Astrocyte (in vitro differentiated cells and primary cell): ENCODE measurements at regions not wholly inside any gene's neighbourhood (a gene's known extent, or its start where the extent isn't known, plus 50 kb on each side); places are given as distances from the start of the nearest gene placed in this dataset.

ENCODE experiments used
- EZH2 ChIP-seq: IDR thresholded peaks from 2 replicates; pipeline ENCODE4 v1.6.1; 2012; ENCODE audit warnings: mild to moderate bottlenecking, low read length, inconsistent platforms; ENCODE audit not compliant: insufficient read depth
- TF ChIP-seq, protein P1 (sequence below): IDR thresholded peaks from 2 replicates; pipeline ENCODE4 v1.5.1; 2011; ENCODE audit warnings: low read depth, mild to moderate bottlenecking, inconsistent platforms, low read length, moderate library complexity; ENCODE audit not compliant: insufficient read depth

DNA sequence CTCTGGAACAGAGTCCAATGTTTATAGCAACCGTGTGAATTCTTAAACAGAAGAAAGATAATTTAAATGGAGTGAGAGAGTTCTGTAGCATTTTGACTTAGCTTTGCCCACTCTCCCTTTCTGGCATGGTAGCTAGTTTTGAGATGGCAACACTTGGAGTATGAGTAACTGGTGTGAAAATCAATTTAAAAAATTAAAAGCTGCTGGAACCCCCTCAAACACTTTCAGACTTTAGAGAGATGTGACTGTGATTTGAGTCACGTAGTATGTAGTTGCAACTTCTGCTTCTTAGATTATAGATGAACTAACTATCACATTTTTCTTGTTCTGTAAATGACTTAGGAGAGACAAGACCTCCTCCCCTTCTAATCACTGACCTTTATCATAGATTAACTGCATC is 2309.5 kb upstream of the C9orf72 start:
- TF ChIP-seq, protein P1, sequence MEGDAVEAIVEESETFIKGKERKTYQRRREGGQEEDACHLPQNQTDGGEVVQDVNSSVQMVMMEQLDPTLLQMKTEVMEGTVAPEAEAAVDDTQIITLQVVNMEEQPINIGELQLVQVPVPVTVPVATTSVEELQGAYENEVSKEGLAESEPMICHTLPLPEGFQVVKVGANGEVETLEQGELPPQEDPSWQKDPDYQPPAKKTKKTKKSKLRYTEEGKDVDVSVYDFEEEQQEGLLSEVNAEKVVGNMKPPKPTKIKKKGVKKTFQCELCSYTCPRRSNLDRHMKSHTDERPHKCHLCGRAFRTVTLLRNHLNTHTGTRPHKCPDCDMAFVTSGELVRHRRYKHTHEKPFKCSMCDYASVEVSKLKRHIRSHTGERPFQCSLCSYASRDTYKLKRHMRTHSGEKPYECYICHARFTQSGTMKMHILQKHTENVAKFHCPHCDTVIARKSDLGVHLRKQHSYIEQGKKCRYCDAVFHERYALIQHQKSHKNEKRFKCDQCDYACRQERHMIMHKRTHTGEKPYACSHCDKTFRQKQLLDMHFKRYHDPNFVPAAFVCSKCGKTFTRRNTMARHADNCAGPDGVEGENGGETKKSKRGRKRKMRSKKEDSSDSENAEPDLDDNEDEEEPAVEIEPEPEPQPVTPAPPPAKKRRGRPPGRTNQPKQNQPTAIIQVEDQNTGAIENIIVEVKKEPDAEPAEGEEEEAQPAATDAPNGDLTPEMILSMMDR: no peak
- no peak for TF ChIP-seq EZH2
